GM18511 (cell line): ENCODE measurements at regions not wholly inside any gene's neighbourhood (a gene's known extent, or its start where the extent isn't known, plus 50 kb on each side); places are given as distances from the start of the nearest gene placed in this dataset.
A peak's percentile ranks its signal among the peaks of the same experiment; 100 is the strongest.

Experiments used
- ATAC-seq: cut with Tn5 transposase; IDR thresholded peaks from one replicate; pipeline ENCODE4 v1.9.1; 2021; ENCODE audit warnings: mild to moderate bottlenecking, moderate library complexity; ENCODE audit not compliant: unreplicated experiment

DNA sequence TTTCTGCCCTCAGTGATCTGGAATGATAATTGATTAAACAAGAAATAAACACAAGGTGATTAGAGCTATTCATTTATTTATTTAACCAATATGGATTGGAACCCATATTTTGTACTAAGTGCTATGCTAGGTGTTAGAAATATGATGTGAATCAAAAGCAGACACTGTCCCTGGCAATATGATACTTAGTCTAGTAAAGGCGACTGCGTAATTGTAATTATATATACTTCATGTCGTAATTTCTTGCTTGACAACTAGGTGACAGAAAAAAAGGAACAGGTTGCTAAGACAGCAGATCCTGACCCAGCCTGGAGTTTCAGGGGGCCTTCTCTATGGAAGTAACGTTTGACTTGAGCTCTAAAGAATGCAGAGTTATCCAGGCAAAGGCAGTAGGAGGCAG lies 236.5 kb upstream of the F9 start:
- no peak for ATAC-seq

DNA sequence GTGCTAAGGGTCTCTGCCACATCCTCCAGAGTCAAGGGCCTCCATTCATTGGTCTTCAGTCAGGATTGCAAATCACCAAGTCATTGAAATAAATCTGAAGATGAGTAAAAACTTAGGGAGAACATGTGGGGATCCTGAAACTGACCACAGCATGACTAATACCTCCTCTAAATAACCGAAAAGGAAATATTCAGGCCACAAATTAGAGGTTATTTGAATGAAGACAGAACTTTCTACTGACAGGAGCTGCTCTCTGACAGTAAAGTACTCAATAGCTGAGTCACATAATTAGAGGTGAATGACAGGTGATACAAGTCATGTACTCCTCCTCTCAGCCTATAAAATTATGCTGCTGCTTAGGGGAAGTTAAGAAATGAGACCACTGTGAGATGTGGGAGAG lies 240.2 kb upstream of the F9 start:
- ATAC-seq, result peak; percentile 82

DNA sequence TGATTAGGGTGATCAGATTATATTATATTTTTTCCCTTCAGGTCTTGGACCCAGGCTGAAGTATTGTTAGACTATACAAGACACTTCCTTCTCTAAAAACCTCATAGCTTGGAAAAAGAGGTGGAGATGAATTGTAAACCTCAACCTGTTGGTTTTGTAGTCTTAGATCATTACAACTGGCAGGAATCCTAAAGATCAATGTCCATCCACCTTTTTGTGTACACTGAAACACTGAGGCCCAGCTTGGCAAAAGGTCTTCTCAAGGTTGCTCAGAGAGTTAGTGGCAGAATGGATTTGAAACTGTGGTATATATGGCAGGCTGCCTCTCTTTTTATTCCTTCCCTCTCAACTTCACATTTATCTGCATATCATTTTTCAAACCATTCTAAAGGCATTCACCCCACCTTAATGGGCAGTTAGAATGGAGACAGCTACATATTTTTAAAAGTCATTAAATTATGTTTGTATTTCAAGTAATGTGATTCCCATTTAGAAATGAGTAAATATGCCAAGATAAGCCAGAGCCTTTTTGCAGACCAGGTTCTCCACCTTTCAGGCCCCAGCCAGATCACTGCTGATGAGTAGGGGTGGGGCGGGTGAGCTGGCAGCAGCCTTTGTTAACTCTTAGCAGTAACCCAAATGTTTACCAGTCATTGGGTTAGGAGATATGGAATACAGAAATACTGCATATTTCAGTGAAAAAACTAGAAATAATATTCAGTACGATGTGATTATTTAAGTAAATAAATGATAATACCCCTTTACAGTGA lies 243.2 kb upstream of the F9 start:
- no peak for ATAC-seq

DNA sequence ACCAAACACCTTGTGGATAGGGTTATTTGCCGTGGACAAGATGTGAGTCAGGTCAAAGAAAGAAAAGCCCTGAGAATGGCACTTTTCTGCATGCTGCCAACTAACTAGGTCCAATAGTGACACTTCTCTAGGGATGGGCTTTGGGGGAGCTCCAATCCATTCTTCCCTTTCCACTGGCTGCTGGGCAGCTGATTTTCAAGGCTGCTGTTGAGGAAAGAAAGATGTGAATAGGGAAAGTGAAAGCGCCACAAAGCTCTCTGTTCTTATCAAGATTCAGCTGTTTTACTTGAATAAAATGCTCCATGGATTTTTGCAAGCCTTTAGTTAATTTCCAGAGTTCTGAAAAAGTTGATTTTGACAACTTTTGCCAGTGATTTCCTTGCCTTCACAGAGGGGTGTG lies 244.2 kb upstream of the F9 start:
- no peak for ATAC-seq

GRCh38 chrX:139267851-139268250 lies 262.7 kb upstream of the F9 start:
- ATAC-seq, result no peak

- no peak for ATAC-seq
Observed at GRCh38 chrX:139246295-139246694, 284.2 kb upstream of the F9 start.

- ATAC-seq, result no peak
Observed at GRCh38 chrX:139237141-139237540, 293.4 kb upstream of the F9 start.

DNA sequence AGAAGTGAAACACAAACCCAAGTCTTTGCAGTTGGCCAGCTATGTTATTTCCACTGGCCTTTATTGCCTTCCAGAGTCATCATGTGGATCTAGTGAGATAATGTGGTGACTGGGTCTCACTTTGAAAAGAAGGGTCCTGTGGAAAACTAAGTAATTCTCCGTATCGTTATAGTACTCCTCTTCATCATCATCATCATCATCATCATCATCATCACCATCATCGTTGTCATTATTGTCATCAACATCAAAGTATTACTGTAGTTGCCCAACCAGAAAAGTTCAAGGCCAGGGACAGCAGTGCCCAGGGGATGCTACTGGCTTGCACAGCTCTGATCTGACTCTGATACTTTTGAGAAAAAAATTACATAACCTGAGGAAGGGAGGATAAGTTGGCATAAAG lies 295.6 kb upstream of the F9 start:
- ATAC-seq, result no peak

DNA sequence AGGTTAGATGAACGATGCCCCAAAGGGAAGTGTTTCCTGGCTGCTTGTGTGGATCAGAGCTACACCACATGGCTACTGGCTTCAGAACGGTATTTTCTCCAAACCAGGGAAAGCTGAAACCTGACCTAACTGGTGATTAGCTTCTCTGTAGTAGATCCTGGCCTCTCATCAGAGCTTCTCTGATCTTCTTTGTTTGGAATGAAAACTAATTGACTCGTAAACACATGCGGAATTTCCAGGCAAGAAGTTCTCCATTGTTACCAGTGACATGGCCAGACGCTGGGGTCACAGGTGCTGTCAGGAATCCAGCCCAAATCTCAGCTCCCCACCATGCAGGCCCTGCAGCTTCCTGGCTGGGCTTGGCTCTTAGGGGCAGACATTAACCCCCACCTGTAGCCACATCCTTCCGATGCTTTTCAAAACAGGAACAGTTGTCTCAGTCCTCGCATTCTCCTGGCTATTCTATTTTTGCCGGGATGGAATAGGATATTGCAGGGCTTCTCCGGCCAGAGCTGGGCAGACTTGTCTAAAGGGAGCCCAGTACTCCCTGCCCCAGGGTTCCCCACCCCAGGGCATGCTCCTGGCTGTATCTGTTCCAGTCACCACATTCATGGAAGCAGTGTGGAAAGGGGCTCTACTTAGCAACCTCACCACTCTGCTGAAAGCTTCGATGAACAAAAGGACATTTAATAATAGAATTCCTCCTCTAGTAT lies 305.4 kb upstream of the F9 start:
- ATAC-seq, result no peak

GRCh38 chrX:139222511-139223200 lies 307.9 kb upstream of the F9 start:
- ATAC-seq, result no peak

DNA sequence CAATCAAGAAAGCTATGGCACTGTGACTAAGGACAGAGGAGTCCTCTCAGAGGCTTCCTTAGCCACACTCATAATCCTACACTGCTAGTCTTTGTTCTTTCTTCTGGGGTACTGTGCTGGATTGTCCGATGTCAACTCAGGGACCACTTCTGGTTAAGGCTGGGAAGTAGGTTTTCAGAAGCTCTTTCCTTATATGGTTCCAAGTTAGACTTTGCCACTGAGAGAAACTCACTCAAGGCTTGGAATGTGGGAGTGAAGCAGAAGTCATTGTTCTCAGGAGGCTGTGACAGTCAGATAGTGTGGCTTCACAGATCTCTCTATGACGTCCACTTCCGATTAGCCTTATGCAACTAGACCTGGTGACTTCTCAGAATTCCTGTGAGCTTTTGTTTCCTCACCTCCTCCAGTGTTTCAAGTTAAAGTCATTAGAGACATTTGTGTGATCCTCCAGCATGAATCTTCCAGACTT lies 317.3 kb upstream of the F9 start:
- no peak for ATAC-seq

- ATAC-seq, result no peak
Observed at GRCh38 chrX:139211568-139212182, 318.9 kb upstream of the F9 start.

- no peak for ATAC-seq
Observed at GRCh38 chrX:139209342-139209741, 321.2 kb upstream of the F9 start.

DNA sequence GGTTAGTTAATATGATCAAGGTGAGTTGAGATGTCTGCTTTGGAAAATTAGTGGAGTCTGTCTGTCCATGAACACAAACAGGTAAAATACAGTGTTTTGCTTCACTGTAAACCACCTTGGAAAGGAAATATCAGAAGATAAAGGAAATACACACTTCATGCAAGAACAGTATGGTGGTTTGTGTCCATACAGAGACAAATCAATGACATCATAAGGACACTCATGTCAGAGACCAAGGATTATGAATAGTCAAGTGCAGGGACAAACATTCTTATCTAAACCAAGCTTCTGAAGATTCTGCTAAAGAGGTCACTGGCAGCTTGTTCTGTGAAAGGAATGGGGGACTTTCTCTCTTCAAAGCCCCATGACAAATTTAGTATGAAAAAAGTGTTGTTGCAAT lies 322.9 kb upstream of the F9 start:
- no peak for ATAC-seq

GRCh38 chrX:139206914-139207313 lies 323.6 kb upstream of the F9 start:
- ATAC-seq, result no peak

- ATAC-seq, result peak; percentile 40
Observed at GRCh38 chrX:139204898-139205667, 325.5 kb upstream of the F9 start.

- ATAC-seq, result peak; percentile 8
Observed at GRCh38 chrX:139204571-139204897, 326.0 kb upstream of the F9 start.

DNA sequence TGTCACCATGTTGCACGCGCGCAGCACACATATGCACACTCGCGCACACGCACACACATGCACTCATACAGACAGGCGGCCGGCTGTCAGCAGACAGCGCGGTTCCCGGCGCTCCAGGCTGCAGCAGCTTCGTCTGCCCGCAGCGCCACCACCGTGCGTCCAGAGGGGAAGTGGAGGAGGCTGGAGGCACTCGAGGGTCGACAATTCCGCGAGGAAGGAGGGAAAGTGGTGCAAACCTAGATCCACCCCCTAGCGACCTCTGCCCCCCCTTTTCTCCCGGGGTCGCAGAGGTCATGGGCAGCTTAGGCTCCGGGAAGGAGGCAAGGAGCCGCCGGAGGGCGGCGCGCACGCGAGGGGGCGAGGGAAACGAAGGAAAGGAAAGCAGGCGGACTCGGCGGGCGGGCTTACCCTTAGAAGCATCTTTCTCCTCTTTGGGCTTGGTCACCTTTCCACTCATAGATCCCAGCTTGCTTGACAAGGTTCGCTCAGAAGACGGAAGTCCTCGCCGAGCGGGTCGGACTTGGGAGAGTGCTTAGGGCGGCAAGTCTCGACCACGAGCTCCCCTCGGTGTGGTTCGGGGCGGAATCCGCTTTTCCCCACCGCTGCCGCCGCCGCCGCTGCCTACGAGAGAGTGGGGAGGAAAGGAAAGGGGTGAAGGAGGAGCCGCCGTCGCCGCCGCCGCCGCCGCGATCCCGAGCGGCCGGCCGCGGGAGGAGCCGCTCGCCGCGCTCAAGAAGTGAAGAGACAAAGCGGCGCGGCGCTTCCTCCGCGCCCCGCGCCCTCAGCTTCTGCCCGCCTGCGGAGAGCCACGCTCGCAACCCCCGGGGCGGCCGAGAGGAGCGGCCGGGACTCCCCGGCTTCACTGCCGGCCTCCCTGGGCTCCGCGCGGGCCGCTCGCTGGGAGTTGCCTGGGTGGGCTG lies 326.6 kb upstream of the F9 start:
- peak; percentile 40 for ATAC-seq

DNA sequence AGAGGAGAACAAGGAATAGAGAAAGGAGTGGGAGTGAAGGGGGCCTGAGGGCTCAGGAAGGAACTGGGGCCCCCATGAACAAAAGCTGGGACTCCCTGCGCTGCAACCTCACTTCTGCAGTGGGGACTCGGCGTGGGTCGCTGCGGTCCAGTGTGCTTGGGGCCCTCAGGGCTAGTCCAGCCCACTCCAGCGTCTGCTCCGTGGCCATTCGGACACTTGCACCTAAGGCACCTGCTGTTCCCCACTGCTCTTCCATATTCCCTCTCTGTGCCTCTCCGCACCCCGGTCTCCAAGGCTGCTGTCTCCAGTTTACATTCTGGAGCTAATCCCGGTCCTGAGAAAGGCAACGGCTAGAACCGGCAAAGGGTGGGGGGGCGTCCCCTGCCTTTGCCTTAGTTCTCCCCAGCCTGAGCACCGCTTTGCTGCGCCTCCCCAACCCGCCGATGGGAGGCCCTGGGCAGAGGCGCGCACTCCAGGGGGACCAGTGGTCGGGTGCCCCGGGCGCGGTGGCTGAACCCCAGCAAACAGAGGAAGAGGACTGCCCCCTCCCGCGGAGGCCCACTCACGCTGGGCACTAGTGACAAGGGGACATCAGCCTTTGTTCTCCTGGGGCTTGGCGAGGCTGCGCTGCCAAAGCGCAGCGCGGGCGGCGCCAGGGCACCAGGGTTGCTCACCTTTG lies 327.7 kb upstream of the F9 start:
- ATAC-seq, result no peak
